Motor neuron (in vitro differentiated cells): ENCODE measurements at regions not wholly inside any gene's neighbourhood (a gene's known extent, or its start where the extent isn't known, plus 50 kb on each side); places are given as distances from the start of the nearest gene placed in this dataset.

ENCODE experiments used
- ATAC-seq, 8 experiments: fragments of 200-7000 bp; cut with Tn5 transposase; replicated peaks in 6 of 8; 2 replicates each; pipeline ENCODE4 v1.8.0; 2021; ENCODE audit warnings: mild to moderate bottlenecking in 8 of 8, moderate library complexity in 8 of 8
- H3K27ac ChIP-seq, 2 donors: fragments of 250-450 bp; sonication (Bioruptor Pico); 2 replicates each; pipeline ENCODE4 v1.9.0; 2021; ENCODE audit warnings: antibody characterized with exemption in 2 of 2, mild to moderate bottlenecking in 2 of 2, moderate library complexity in 1 of 2
- H3K4me1 ChIP-seq, 2 donors: fragments of 250-450 bp; sonication (Bioruptor Pico); replicated peaks in 1 of 2; 2 replicates each; pipeline ENCODE4 v1.6.1; 2021; ENCODE audit warnings: antibody characterized with exemption in 2 of 2, mild to moderate bottlenecking in 2 of 2, moderate library complexity in 1 of 2
- H3K4me3 ChIP-seq, 5 donors: fragments of 250-450 bp; sonication (Bioruptor Pico); 2 replicates each; pipeline ENCODE4 v1.9.0; 2021; ENCODE audit warnings: antibody characterized with exemption in 5 of 5, mild to moderate bottlenecking in 5 of 5, moderate library complexity in 4 of 5
- WGBS, 10 experiments: fragments of 450-650 bp; shearing (Covaris generic); methylation state at CpG; one replicate each; pipeline ENCODE4 v1.0.0; 2022; 5-methylcytosine and 5-hydroxymethylcytosine counted together
- in situ Hi-C, 9 experiments: fragments of 400-800 bp; cut with MboI; loops; one replicate each; pipeline ENCODE4 v1.15.0; 2021; ENCODE audit warnings: low sequenced_read_pairs in 9 of 9, low pct_unique_long_range_greater_than_20kb in 2 of 9; ENCODE audit not compliant: unreplicated experiment in 9 of 9

GRCh38 chr11:45042560-45042959 is 91.9 kb upstream of the TP53I11 start:
- no peak for ATAC-seq
- H3K27ac ChIP-seq, result no peak overlapping the region
- in situ Hi-C loops, result no loop called here
- no peak overlapping the region for H3K4me3 ChIP-seq
- WGBS, 10 experiments, result 17 to 80% (median 43%) methylated on average over 1 of the region's 4 CpGs; no CpG with 5 or more reads in 5 of the 10 experiments
- H3K4me1 ChIP-seq, result peaks cover 0 to 4% of the 10 kb centered on the region in 2 donors

- Histone ChIP-seq H3K27ac (no peak overlapping the region), H3K4me3 (no peak overlapping the region), H3K4me1 (peaks cover 4 to 8% of the 10 kb centered on the region in 2 donors)
- in situ Hi-C loops, result no loop called here
- WGBS, 10 experiments, result 69 to 100% (median 90%) methylated on average over 1 to 6 of the region's 12 CpGs; no CpG with 5 or more reads in 3 of the 10 experiments
- no peak for ATAC-seq
Observed at GRCh38 chr11:45043755-45044475, 93.2 kb upstream of the TP53I11 start.

GRCh38 chr11:45045683-45046471 is 95.2 kb upstream of the TP53I11 start:
- peaks cover 10 to 16% of the 10 kb centered on the region in 2 donors for H3K4me1 ChIP-seq
- WGBS, 10 experiments, result 35 to 100% (median 77%) methylated on average over 1 to 12 of the region's 19 CpGs; no CpG with 5 or more reads in 1 of the 10 experiments
- peak in 2 of 8 experiments; percentile 67 to 82 for ATAC-seq
- H3K4me3 ChIP-seq, result no peak overlapping the region
- in situ Hi-C loops, result no loop called here
- H3K27ac ChIP-seq, result no peak overlapping the region

- Histone ChIP-seq H3K4me3 (no peak overlapping the region), H3K4me1 (peaks cover 10 to 12% of the 10 kb centered on the region in 2 donors), H3K27ac (peak overlapping the region in 1 of 2 donors; percentile 47)
- WGBS, 10 experiments, result 20 to 100% (median 76%) methylated on average over 1 to 4 of the region's 7 CpGs; no CpG with 5 or more reads in 2 of the 10 experiments
- ATAC-seq, result no peak
- in situ Hi-C loops, result no loop called here
Observed at GRCh38 chr11:45048313-45048841, 97.7 kb upstream of the TP53I11 start.

DNA sequence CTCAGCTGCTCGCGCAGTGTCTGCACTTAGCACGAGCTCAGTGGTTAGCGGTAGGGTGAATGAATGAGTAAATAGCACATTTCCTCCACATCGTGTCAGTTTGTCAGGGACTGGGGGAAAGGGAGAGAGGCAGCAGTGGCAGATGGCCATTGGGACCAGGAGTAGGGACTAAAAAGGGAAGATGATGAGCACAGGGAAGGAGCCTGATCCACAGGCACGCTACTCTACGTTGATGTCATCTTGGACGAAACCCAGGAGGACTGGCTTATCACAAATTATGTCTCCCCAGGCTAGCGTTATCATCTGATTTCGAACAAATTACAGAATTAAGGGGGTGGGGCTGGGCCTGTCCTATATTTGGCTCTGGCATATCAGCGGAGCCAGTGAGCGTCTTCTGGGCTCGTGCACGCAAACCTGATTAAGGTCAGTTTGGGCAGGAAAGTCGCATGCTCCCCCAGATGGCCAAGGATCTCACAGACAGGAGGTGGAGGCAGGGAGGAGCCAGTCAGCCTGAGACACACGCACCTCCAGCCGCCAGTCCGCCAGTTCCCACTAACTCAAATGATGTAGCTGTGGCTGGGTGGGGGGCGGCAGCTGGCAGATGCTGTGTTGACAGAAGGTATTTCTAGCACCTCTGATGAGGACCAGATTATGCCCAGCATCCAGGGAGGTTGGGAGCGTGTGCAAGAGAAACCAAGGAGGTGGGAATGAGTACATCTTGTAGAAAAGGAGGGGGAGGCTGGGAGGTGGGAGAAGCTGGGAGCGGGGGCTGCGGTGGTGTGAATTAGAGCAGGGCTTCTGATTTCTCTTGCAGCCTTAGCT is 97.4 kb upstream of the PRDM11 start:
- peak in 5 of 8 experiments; percentile 81 to 88 (median 87) for ATAC-seq
- 31 to 100% (median 69%) methylated on average over 1 to 8 of the region's 22 CpGs; no CpG with 5 or more reads in 3 of the 10 experiments for WGBS, 10 experiments
- in situ Hi-C loops, result no loop called here
- peaks cover 10 to 13% of the 10 kb centered on the region in 2 donors for H3K4me1 ChIP-seq
- H3K4me3 ChIP-seq, result no peak overlapping the region
- peak overlapping the region; percentile 47 to 61 for H3K27ac ChIP-seq

DNA sequence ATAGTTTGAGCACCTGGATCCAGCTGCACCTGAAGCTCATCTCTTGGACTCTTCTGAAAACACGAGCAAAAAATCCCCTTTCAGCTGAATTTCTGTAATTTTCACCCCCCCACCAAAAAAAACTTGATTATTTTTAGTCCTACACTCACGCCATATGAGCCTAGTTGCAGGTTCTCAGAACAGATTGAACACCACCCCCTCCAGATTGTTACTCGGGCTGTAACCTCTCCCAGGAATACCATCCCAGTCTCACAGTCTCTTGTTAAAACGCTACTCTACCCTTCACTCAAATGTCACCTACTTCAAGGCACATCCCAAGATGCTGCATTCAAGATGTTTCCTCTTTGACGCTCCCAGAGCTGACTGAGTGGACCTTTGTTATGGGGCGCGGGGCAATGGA is 96.3 kb upstream of the PRDM11 start:
- Histone ChIP-seq H3K27ac (no peak overlapping the region), H3K4me1 (peaks cover 10 to 16% of the 10 kb centered on the region in 2 donors), H3K4me3 (no peak overlapping the region)
- ATAC-seq, result no peak
- in situ Hi-C loops, result no loop called here
- 38 to 100% (median 62%) methylated on average over 2 to 6 of the region's 7 CpGs; no CpG with 5 or more reads in 2 of the 10 experiments for WGBS, 10 experiments

DNA sequence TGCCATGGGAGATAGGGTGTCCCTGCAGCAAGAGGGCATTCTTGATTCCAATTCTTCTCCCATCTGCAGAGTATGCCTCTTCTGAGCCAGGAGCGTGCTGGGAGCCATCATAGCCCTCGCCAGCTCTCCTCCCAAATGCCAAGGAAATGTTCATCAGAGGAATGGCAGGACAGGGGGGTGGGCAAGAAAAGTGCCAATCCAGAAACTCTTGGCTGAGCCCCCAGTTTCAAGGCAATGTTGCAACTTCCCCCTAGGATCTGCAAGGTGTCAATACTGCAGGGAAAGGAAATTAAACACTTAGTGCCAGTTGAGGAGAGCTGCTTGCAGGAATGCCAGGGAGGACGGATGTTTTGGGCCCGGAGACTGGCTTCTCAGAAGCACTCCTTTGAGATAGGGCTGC is 94.8 kb upstream of the PRDM11 start:
- WGBS, 10 experiments, result 83 to 100% (median 90%) methylated on average over 1 to 3 of the region's 4 CpGs; no CpG with 5 or more reads in 6 of the 10 experiments
- in situ Hi-C loops, result no loop called here
- H3K4me1 ChIP-seq, result peaks cover 12 to 21% of the 10 kb centered on the region in 2 donors
- H3K27ac ChIP-seq, result no peak overlapping the region
- H3K4me3 ChIP-seq, result no peak overlapping the region
- ATAC-seq, result no peak

DNA sequence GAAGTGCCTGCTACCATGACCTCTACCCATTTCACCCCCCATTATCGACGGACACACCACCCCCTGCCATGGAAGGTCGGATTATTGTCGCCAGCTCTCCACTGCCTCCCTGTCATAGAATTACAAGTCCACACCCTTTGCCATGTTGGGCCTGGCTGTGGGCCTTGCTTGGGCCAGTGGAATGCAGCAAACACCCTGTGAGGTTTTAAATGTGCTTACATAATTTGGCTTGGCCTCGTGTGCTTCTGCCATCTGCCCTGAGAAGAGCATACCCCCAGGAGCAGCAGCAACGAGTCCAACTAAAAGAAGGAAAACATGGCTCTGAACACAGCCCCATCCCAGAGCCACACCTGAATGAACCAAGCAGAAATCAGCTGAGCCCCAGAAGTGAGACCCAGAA is 94.1 kb upstream of the PRDM11 start:
- ATAC-seq, result peak in 3 of 8 experiments; percentile 52 to 82 (median 66)
- H3K4me3 ChIP-seq, result no peak overlapping the region
- 0 to 100% (median 60%) methylated on average over 1 to 6 of the region's 6 CpGs; no CpG with 5 or more reads in 4 of the 10 experiments for WGBS, 10 experiments
- peaks cover 16 to 28% of the 10 kb centered on the region in 2 donors for H3K4me1 ChIP-seq
- in situ Hi-C loops, result no loop called here
- no peak overlapping the region for H3K27ac ChIP-seq

GRCh38 chr11:45053736-45054446 is 92.5 kb upstream of the PRDM11 start:
- WGBS, 10 experiments, result 62 to 100% (median 78%) methylated on average over 1 to 11 of the region's 15 CpGs; no CpG with 5 or more reads in 2 of the 10 experiments
- ATAC-seq, result no peak
- no peak overlapping the region for H3K4me3 ChIP-seq
- peaks cover 25 to 38% of the 10 kb centered on the region in 2 donors for H3K4me1 ChIP-seq
- in situ Hi-C loops, result no loop called here
- no peak overlapping the region for H3K27ac ChIP-seq

- 33 to 92% (median 51%) methylated on average over 2 to 6 of the region's 8 CpGs; no CpG with 5 or more reads in 6 of the 10 experiments for WGBS, 10 experiments
- in situ Hi-C loops, result no loop called here
- Histone ChIP-seq H3K4me1 (peaks cover 19 to 29% of the 10 kb centered on the region in 2 donors), H3K27ac (no peak overlapping the region), H3K4me3 (no peak overlapping the region)
- ATAC-seq, result no peak
Observed at GRCh38 chr11:45054956-45055355, 91.5 kb upstream of the PRDM11 start.

DNA sequence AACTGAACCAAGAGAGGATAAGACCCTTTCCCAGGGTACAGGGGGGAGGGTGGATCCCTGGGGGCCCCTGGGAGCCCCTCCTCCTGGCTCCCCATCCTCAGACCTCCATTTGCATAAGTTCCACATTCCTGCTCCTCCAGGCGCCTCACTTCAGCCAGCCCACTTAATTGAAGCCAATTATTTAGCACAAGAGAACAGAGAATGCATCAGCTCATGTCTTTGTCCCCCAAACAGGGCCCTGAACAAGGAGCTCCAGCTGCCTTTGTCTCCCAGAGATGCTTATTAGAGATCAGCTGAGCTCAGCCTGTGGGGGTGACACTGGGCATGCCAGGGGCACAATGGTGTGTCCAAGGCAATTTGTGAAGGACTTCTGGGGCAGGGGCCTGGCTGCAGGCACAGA is 89.9 kb upstream of the PRDM11 start:
- WGBS, 10 experiments, result 33 to 80% (median 43%) methylated on average over 1 of the region's 1 CpG; no CpG with 5 or more reads in 7 of the 10 experiments
- no peak overlapping the region for H3K4me3 ChIP-seq
- no peak overlapping the region for H3K27ac ChIP-seq
- H3K4me1 ChIP-seq, result peaks cover 19 to 29% of the 10 kb centered on the region in 2 donors
- peak in 5 of 8 experiments; percentile 76 to 90 (median 85) for ATAC-seq
- in situ Hi-C loops, result no loop called here
